ENCODE measurements at regions not wholly inside any gene's neighbourhood (a gene's known extent, or its start where the extent isn't known, plus 50 kb on each side); places are given as distances from the start of the nearest gene placed in this dataset.

GRCh38 chr4:81523672-81524327, 52.1 kb upstream of the RASGEF1B start:
- DNase-seq: no peak

GRCh38 chr4:81522711-81523110, 51.0 kb upstream of the RASGEF1B start:
- no peak for DNase-seq

GRCh38 chr4:81521708-81522107, 50.0 kb upstream of the RASGEF1B start:
- no peak for DNase-seq
